C4-2B (cell line): ENCODE measurements at regions not wholly inside any gene's neighbourhood (a gene's known extent, or its start where the extent isn't known, plus 50 kb on each side); places are given as distances from the start of the nearest gene placed in this dataset.
"Not testable (repeated sequence)": the region's sequence is repeated elsewhere in the genome, so short reads cannot be mapped to it uniquely, and the experiment has no call there.

Experiments
- H3K27ac ChIP-seq: fragments of 450-650 bp; 2 replicates; pipeline ENCODE4 v1.5.1; 2017
- ZFX ChIP-seq: fragments of 450-650 bp; IDR thresholded peaks from 2 replicates; pipeline ENCODE4 v1.6.1; 2017
- TF ChIP-seq, protein P1 (sequence below): fragments of 450-650 bp; conservative IDR thresholded peaks from 2 replicates; pipeline ENCODE4 v1.5.1; 2017; ENCODE audit warnings: mild to moderate bottlenecking

DNA sequence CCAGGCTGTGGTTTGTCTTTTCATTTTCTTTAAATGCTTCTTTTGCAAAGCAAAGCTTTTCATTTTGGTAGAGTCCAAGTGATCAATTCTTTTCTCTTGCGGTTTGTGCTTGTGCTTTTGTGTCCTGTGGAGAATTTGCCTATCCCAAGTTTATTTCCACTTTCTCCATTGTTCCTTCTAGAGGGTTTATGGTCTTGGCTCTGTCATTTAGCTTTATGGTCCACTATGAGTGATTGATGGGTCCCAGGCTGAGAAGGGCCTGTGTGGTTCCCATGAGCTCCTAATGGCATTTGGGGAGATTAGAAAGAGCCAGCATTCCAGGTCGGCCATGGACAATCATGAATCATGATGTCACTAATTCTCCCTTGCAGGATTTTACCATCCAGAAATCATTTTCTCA is 86.5 kb downstream of the CPZ start:
- no peak for TF ChIP-seq ZFX
- TF ChIP-seq, protein P1, sequence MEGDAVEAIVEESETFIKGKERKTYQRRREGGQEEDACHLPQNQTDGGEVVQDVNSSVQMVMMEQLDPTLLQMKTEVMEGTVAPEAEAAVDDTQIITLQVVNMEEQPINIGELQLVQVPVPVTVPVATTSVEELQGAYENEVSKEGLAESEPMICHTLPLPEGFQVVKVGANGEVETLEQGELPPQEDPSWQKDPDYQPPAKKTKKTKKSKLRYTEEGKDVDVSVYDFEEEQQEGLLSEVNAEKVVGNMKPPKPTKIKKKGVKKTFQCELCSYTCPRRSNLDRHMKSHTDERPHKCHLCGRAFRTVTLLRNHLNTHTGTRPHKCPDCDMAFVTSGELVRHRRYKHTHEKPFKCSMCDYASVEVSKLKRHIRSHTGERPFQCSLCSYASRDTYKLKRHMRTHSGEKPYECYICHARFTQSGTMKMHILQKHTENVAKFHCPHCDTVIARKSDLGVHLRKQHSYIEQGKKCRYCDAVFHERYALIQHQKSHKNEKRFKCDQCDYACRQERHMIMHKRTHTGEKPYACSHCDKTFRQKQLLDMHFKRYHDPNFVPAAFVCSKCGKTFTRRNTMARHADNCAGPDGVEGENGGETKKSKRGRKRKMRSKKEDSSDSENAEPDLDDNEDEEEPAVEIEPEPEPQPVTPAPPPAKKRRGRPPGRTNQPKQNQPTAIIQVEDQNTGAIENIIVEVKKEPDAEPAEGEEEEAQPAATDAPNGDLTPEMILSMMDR, result no peak
- H3K27ac ChIP-seq, result no peak overlapping the region

DNA sequence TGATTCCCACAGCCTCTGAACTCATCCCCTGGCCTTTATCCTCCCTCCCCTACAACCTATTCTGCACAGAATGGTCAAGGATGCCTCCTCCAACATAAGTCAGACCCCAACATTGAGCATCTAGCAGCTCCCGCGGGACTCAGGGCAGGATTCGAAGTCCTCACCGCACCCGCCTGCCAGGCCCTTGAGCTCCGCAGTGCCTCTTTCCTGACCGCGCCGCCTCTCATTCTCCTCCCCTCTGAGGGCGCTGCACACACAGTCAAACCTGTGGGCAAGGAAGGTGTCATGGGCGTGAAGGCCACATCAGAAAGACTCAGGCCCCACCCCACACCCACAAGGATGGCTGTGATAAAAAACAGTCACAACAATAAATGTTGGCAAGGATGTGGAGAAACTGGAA is 84.1 kb downstream of the CPZ start:
- no peak for TF ChIP-seq ZFX
- TF ChIP-seq, protein P1, result no peak

GRCh38 chr4:8675906-8676305 is 83.3 kb downstream of the CPZ start:
- TF ChIP-seq, protein P1, result no peak
- TF ChIP-seq ZFX, result no peak
- H3K27ac ChIP-seq, result no peak overlapping the region

More for the DNA sequence above, 84.1 kb downstream of the CPZ start:
- no peak overlapping the region for H3K27ac ChIP-seq

DNA sequence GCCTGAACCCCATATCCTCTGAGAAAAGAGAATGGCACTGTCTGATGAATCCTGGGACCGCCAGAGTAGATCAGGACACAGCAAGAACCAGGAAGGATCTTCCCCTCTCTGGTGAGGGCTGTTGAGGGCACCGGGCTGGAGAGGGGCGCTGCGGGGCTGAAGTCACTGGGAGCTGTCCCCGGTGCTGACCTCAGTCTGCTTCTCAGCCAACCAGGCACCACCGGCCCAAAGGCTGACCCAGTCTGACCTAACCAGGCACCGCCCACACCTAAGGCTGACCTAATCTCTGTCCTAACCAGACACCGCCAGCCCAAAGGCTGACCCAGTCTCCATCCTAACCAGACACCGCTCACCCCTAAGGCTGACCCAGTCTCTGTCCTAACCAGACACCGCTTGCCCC is 82.8 kb downstream of the CPZ start:
- no peak for TF ChIP-seq ZFX
- TF ChIP-seq, protein P1, result no peak
- H3K27ac ChIP-seq, result no peak overlapping the region

DNA sequence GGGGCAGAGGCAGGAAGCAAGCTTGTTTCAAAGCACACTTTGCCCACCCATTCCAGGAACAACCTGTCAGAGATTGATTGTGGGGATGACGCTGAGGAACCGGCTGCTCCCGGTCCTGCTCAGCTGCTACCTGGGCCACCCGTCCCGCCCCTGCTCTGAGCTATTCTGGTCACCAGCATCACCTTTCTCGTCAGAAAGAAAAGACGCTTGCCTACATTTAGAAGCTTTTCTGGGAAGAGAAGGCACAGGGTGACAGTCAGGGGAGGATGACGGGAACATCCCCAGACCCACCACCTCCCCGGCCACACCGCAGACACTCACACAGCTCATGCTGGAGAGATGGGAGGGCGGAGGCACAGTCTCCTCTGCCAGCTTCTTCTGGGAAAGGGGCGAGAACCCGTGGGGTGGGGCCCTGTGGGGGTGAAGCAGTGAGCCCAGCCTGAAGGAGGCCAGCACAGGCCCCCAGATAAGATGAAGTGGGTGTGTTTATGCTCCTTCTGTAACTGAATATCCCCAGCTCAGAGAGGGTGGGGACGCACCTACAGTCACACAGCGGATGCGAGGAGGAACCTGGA is 81.8 kb downstream of the CPZ start:
- no peak overlapping the region for H3K27ac ChIP-seq
- TF ChIP-seq, protein P1, result no peak
- no peak for TF ChIP-seq ZFX

GRCh38 chr4:8673106-8673505 is 80.5 kb downstream of the CPZ start:
- H3K27ac ChIP-seq, result not testable (repeated sequence)

- no peak for TF ChIP-seq ZFX
- TF ChIP-seq, protein P1, result no peak
- no peak overlapping the region for H3K27ac ChIP-seq
Measured at GRCh38 chr4:8672486-8672885, 79.9 kb downstream of the CPZ start.

DNA sequence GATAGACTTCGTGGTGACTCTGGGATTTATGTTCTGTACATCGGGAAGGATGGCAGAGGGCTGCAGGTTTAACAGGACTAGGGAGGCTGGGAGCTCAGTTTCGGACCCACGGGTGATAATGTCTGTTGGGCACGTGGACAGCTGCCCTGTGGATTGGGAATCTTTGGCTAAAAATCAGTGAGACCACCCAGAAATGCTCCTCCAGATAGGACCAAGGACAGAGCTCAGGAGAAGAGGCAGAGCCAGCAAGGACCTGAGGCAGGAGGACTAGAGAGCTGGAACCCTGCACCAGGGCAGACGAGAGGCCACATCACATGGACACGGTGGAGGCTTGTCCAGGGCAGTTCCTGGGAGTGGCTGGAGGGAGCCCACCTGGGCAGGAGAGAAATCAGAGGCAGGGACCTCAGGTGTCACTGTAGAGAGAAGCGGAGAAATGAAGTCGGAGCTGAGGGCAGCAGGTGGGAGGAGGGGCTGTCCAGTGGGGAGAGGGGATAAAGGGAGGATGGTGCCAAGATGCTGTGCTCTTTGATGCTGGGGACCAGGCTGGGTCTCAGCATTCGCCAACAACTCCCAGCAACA is 79.2 kb downstream of the CPZ start:
- H3K27ac ChIP-seq, result no peak overlapping the region
- TF ChIP-seq ZFX, result no peak
- TF ChIP-seq, protein P1, result no peak
